ENCODE measurements at regions not wholly inside any gene's neighbourhood (a gene's known extent, or its start where the extent isn't known, plus 50 kb on each side); places are given as distances from the start of the nearest gene placed in this dataset.

GRCh38 chr2:65700720-65701119 is 268.3 kb upstream of the SPRED2 start:
- no peak for DNase-seq (ENCODE audit: low read depth)

GRCh38 chr2:65700004-65700651 is 267.7 kb upstream of the SPRED2 start:
- DNase-seq (ENCODE audit: low read depth), result no peak

GRCh38 chr2:65691816-65692215 is 259.4 kb upstream of the SPRED2 start:
- DNase-seq (ENCODE audit: low read depth), result no peak

- DNase-seq (ENCODE audit: low read depth), result no peak
Observed at GRCh38 chr2:65688141-65688886, 255.9 kb upstream of the SPRED2 start.

- no peak for DNase-seq (ENCODE audit: low read depth)
Observed at GRCh38 chr2:65687614-65688013, 255.2 kb upstream of the SPRED2 start.

GRCh38 chr2:65686928-65687521 is 254.6 kb upstream of the SPRED2 start:
- DNase-seq (ENCODE audit: low read depth), result no peak

GRCh38 chr2:65681503-65681902 is 249.1 kb upstream of the SPRED2 start:
- DNase-seq (ENCODE audit: low read depth), result no peak

GRCh38 chr2:65678779-65679391 is 246.5 kb upstream of the SPRED2 start:
- DNase-seq (ENCODE audit: low read depth), result no peak

- DNase-seq (ENCODE audit: low read depth), result no peak
Observed at GRCh38 chr2:65675350-65675749, 243.0 kb upstream of the SPRED2 start.

GRCh38 chr2:65671670-65672242 is 239.4 kb upstream of the SPRED2 start:
- DNase-seq (ENCODE audit: low read depth), result no peak

GRCh38 chr2:65669574-65669973 is 237.2 kb upstream of the SPRED2 start:
- no peak for DNase-seq (ENCODE audit: low read depth)

GRCh38 chr2:65668744-65669143 is 236.3 kb upstream of the SPRED2 start:
- DNase-seq (ENCODE audit: low read depth), result no peak

- peak; percentile 15 for DNase-seq (ENCODE audit: low read depth)
Observed at GRCh38 chr2:65666156-65666725, 233.8 kb upstream of the SPRED2 start.

- DNase-seq (ENCODE audit: low read depth), result no peak
Observed at GRCh38 chr2:65664931-65665330, 232.5 kb upstream of the SPRED2 start.

GRCh38 chr2:65663831-65664407 is 231.5 kb upstream of the SPRED2 start:
- no peak for DNase-seq (ENCODE audit: low read depth)

GRCh38 chr2:65662654-65663432 is 230.4 kb upstream of the SPRED2 start:
- peak; percentile 43 for DNase-seq (ENCODE audit: low read depth)

- peak; percentile 18 for DNase-seq (ENCODE audit: low read depth)
Observed at GRCh38 chr2:65661980-65662653, 229.7 kb upstream of the SPRED2 start.

- no peak for DNase-seq (ENCODE audit: low read depth)
Observed at GRCh38 chr2:65660340-65660739, 227.9 kb upstream of the SPRED2 start.

GRCh38 chr2:65658881-65659280 is 226.5 kb upstream of the SPRED2 start:
- peak; percentile 15 for DNase-seq (ENCODE audit: low read depth)

GRCh38 chr2:65658266-65658665 is 225.9 kb upstream of the SPRED2 start:
- no peak for DNase-seq (ENCODE audit: low read depth)
